Keratinocyte (primary cell): ENCODE measurements at regions not wholly inside any gene's neighbourhood (a gene's known extent, or its start where the extent isn't known, plus 50 kb on each side); places are given as distances from the start of the nearest gene placed in this dataset.

Source experiments
- DNase-seq: peaks from one replicate; pipeline ENCODE4 v3.0.0-alpha.2; 2011; ENCODE audit warnings: low read depth, missing footprints, low spot score
- FAIRE-seq: peaks from 2 replicates; lab custom pipeline; 2011; peaks lifted over from hg19 to GRCh38; lab: Jason Lieb, UNC
- H2AFZ ChIP-seq: 2 replicates; pipeline ENCODE4 v1.6.0; 2012; ENCODE audit warnings: low read length, control low read depth, inconsistent platforms; ENCODE audit not compliant: control insufficient read depth
- H3K27ac ChIP-seq: 2 replicates; pipeline ENCODE4 v1.5.1; 2011; ENCODE audit warnings: low read length; ENCODE audit not compliant: control insufficient read depth, insufficient read depth
- H3K27me3 ChIP-seq: 3 replicates; pipeline ENCODE4 v1.6.0; 2011; ENCODE audit warnings: low read length; ENCODE audit not compliant: control insufficient read depth, insufficient read depth; ENCODE audit errors: extremely low read depth
- H3K36me3 ChIP-seq, 2 experiments: 2 replicates in 1 of 2; 3 replicates in 1 of 2; pipeline ENCODE4 v1.5.1; 2011; ENCODE audit warnings: low read length in 2 of 2, mild to moderate bottlenecking in 1 of 2; ENCODE audit not compliant: control insufficient read depth in 2 of 2, insufficient read depth in 2 of 2; ENCODE audit errors: extremely low read depth in 1 of 2
- H3K4me1 ChIP-seq: 3 replicates; pipeline ENCODE4 v1.5.1; 2011; ENCODE audit warnings: low read length; ENCODE audit not compliant: control insufficient read depth, insufficient read depth; ENCODE audit errors: extremely low read depth
- H3K4me2 ChIP-seq: 3 replicates; pipeline ENCODE4 v1.6.0; 2011; ENCODE audit warnings: low read depth, low read length; ENCODE audit not compliant: control insufficient read depth, insufficient read depth; ENCODE audit errors: extremely low read depth
- H3K4me3 ChIP-seq, 3 experiments: fragments of 200-600 bp in 1 of 3; sonication (generic) in 1 of 3; 2 replicates in 2 of 3; 3 replicates in 1 of 3; pipeline ENCODE4 v1.5.1; 2011 to 2016; ENCODE audit warnings: low read length in 3 of 3, mild to moderate bottlenecking in 3 of 3, control low read depth in 2 of 3, inconsistent platforms in 1 of 3, low read depth in 1 of 3, mixed read lengths in 1 of 3, mixed run types in 1 of 3, moderate library complexity in 1 of 3; ENCODE audit not compliant: control insufficient read depth in 2 of 3, insufficient read depth in 2 of 3; ENCODE audit errors: extremely low read depth in 1 of 3
- H3K79me2 ChIP-seq: 2 replicates; pipeline ENCODE4 v1.6.0; 2012; ENCODE audit warnings: low read length; ENCODE audit not compliant: control insufficient read depth, insufficient read depth
- H3K9ac ChIP-seq: 3 replicates; pipeline ENCODE4 v1.6.0; 2011; ENCODE audit warnings: low read length; ENCODE audit not compliant: control insufficient read depth, insufficient read depth; ENCODE audit errors: extremely low read depth
- H3K9me1 ChIP-seq: 3 replicates; pipeline ENCODE4 v1.6.0; 2011; ENCODE audit warnings: low read length; ENCODE audit not compliant: control insufficient read depth, insufficient read depth; ENCODE audit errors: extremely low read depth
- H3K9me3 ChIP-seq: 2 replicates; pipeline ENCODE4 v1.5.1; 2012; ENCODE audit warnings: low read depth, low read length; ENCODE audit not compliant: control insufficient read depth
- H4K20me1 ChIP-seq: 3 replicates; pipeline ENCODE4 v1.6.0; 2011; ENCODE audit warnings: low read length; ENCODE audit not compliant: control insufficient read depth, insufficient read depth; ENCODE audit errors: extremely low read depth
- EZH2 ChIP-seq: IDR thresholded peaks from one replicate; pipeline ENCODE4 v1.6.1; 2012; ENCODE audit warnings: inconsistent platforms, mild to moderate bottlenecking, low read length, moderate library complexity
- dilution Hi-C: fragments of 300-500 bp; cut with MboI; formaldehyde crosslinking; loops from one replicate; pipeline ENCODE4 v1.7.0; 2020; ENCODE audit warnings: low sequenced_read_pairs; ENCODE audit not compliant: extremely low pct_ligation_motif_present
- TF ChIP-seq, protein P1 (sequence below), 3 experiments: IDR thresholded peaks in 1 of 3; conservative IDR thresholded peaks in 1 of 3; optimal IDR thresholded peaks in 1 of 3; 2 replicates in 2 of 3; 3 replicates in 1 of 3; pipeline versions ENCODE3 to v1.5.1; 2011; ENCODE audit warnings: low read length in 3 of 3, mild to moderate bottlenecking in 3 of 3, moderate library complexity in 2 of 3, control low read depth in 1 of 3, inconsistent platforms in 1 of 3; ENCODE audit not compliant: insufficient read depth in 2 of 3; ENCODE audit errors: extremely low read depth in 1 of 3

GRCh38 chr4:134465417-134465816 is 263.8 kb upstream of the PABPC4L start:
- FAIRE-seq (no peak), DNase-seq (no peak)

GRCh38 chr4:134463771-134464170 is 262.2 kb upstream of the PABPC4L start:
- Histone ChIP-seq H3K4me2 (no peak overlapping the region), H2AFZ (no peak overlapping the region), H3K36me3 (no peaks in the 10 kb centered on the region), H3K4me3 (no peak overlapping the region), H3K9me1 (no peaks in the 10 kb centered on the region), H3K9me3 (no peaks in the 10 kb centered on the region), H3K79me2 (no peaks in the 10 kb centered on the region), H3K9ac (no peak overlapping the region), H4K20me1 (no peaks in the 10 kb centered on the region), H3K27ac (no peak overlapping the region), H3K4me1 (no peaks in the 10 kb centered on the region), H3K27me3 (no peaks in the 10 kb centered on the region)
- no peak for DNase-seq
- TF ChIP-seq, protein P1, sequence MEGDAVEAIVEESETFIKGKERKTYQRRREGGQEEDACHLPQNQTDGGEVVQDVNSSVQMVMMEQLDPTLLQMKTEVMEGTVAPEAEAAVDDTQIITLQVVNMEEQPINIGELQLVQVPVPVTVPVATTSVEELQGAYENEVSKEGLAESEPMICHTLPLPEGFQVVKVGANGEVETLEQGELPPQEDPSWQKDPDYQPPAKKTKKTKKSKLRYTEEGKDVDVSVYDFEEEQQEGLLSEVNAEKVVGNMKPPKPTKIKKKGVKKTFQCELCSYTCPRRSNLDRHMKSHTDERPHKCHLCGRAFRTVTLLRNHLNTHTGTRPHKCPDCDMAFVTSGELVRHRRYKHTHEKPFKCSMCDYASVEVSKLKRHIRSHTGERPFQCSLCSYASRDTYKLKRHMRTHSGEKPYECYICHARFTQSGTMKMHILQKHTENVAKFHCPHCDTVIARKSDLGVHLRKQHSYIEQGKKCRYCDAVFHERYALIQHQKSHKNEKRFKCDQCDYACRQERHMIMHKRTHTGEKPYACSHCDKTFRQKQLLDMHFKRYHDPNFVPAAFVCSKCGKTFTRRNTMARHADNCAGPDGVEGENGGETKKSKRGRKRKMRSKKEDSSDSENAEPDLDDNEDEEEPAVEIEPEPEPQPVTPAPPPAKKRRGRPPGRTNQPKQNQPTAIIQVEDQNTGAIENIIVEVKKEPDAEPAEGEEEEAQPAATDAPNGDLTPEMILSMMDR (optimal IDR thresholded peaks at IDR 0.05 in 1 of 3, IDR thresholded peaks at IDR 0.05 in 1 of 3, conservative IDR thresholded peaks at IDR 0.05 in 1 of 3; ENCODE audit: extremely low read depth in 1 of 3, insufficient read depth in 2 of 3, low read length in 3 of 3) = no peak
- no peak for TF ChIP-seq EZH2
- no peak for FAIRE-seq
- dilution Hi-C loops = no loop called here

More at GRCh38 chr4:134465417-134465816, 263.8 kb upstream of the PABPC4L start:
- Histone ChIP-seq H3K27me3 (no peaks in the 10 kb centered on the region), H3K4me2 (no peak overlapping the region), H3K9me3 (no peaks in the 10 kb centered on the region), H3K4me1 (no peaks in the 10 kb centered on the region), H3K9me1 (no peaks in the 10 kb centered on the region), H3K9ac (no peak overlapping the region), H3K79me2 (no peaks in the 10 kb centered on the region), H4K20me1 (no peaks in the 10 kb centered on the region), H3K27ac (no peak overlapping the region), H3K4me3 (no peak overlapping the region), H3K36me3 (no peaks in the 10 kb centered on the region), H2AFZ (no peak overlapping the region)
- TF ChIP-seq, protein P1 (optimal IDR thresholded peaks at IDR 0.05 in 1 of 3, IDR thresholded peaks at IDR 0.05 in 1 of 3, conservative IDR thresholded peaks at IDR 0.05 in 1 of 3; ENCODE audit: extremely low read depth in 1 of 3, insufficient read depth in 2 of 3, low read length in 3 of 3) = no peak
- no peak for TF ChIP-seq EZH2
- dilution Hi-C loops = no loop called here
